Colonic mucosa (tissue), 4 donors: ENCODE measurements at regions not wholly inside any gene's neighbourhood (a gene's known extent, or its start where the extent isn't known, plus 50 kb on each side); places are given as distances from the start of the nearest gene placed in this dataset.

Experiments used
- DNase-seq: peaks from one replicate; pipeline ENCODE4 v3.0.0-alpha.2; 2020
- H3K27ac ChIP-seq: fragments of 200-600 bp; one replicate; pipeline ENCODE4 v1.8.0; 2021
- H3K27me3 ChIP-seq: fragments of 200-600 bp; one replicate; pipeline ENCODE4 v1.8.0; 2021
- H3K36me3 ChIP-seq: fragments of 200-600 bp; one replicate; pipeline ENCODE4 v1.8.0; 2021
- H3K4me1 ChIP-seq: fragments of 200-600 bp; one replicate; pipeline ENCODE4 v1.8.0; 2021; ENCODE audit warnings: mild to moderate bottlenecking
- H3K4me3 ChIP-seq: fragments of 200-600 bp; one replicate; pipeline ENCODE4 v1.8.0; 2021
- H3K9ac ChIP-seq, 2 donors: one replicate each; pipeline ENCODE4 v1.7.0; 2013; ENCODE audit warnings: control low read depth in 2 of 2, low read depth in 2 of 2, low read length in 2 of 2
- H3K9me3 ChIP-seq: fragments of 200-600 bp; one replicate; pipeline ENCODE4 v1.8.0; 2021
- intact Hi-C: fragments of 100-400 bp; cut with DNase I; formaldehyde crosslinking; loops from one replicate; pipeline ENCODE4 v1.14.1; 2022
- TF ChIP-seq, protein P1 (sequence below): fragments of 200-600 bp; IDR thresholded peaks from one replicate; pipeline ENCODE4 v1.8.0; 2022; ENCODE audit warnings: antibody characterized with exemption, mild to moderate bottlenecking
- donor health status: healthy.
- donor health status: DM: no; HTN: no; CAD: no.
- donor health status: DM: no; HTN: no; CAD: no.

DNA sequence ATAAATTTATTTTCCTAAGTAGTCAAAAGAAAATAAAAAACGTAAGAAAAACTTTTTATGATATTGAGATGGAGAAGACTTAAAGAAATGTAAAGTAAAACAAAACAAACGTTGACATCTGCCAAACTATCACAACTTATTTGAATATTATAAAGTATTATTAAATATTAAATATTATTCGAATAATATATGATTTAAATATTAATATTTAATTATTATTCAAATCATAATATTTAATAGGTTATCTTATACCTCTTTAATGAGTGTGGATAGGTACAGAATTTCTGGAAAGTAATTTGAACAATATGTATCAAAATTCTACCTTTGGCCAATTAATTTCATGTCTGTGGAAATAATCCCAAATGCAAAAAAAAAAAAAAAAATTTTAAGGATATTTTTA lies 278.7 kb downstream of the RAD51AP2 start:
- H3K4me1 ChIP-seq, result no peaks in the 10 kb centered on the region
- no peaks in the 10 kb centered on the region for H3K27me3 ChIP-seq
- H3K9me3 ChIP-seq, result no peaks in the 10 kb centered on the region
- H3K36me3 ChIP-seq, result no peaks in the 10 kb centered on the region
- DNase-seq, result no peak
- H3K27ac ChIP-seq, result no peak overlapping the region
- TF ChIP-seq, protein P1, sequence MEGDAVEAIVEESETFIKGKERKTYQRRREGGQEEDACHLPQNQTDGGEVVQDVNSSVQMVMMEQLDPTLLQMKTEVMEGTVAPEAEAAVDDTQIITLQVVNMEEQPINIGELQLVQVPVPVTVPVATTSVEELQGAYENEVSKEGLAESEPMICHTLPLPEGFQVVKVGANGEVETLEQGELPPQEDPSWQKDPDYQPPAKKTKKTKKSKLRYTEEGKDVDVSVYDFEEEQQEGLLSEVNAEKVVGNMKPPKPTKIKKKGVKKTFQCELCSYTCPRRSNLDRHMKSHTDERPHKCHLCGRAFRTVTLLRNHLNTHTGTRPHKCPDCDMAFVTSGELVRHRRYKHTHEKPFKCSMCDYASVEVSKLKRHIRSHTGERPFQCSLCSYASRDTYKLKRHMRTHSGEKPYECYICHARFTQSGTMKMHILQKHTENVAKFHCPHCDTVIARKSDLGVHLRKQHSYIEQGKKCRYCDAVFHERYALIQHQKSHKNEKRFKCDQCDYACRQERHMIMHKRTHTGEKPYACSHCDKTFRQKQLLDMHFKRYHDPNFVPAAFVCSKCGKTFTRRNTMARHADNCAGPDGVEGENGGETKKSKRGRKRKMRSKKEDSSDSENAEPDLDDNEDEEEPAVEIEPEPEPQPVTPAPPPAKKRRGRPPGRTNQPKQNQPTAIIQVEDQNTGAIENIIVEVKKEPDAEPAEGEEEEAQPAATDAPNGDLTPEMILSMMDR, result no peak
- H3K9ac ChIP-seq, result no peak overlapping the region
- H3K4me3 ChIP-seq, result no peak overlapping the region
- intact Hi-C loops, result no loop called here

- Histone ChIP-seq H3K9ac (no peak overlapping the region), H3K4me1 (no peaks in the 10 kb centered on the region), H3K9me3 (no peaks in the 10 kb centered on the region), H3K36me3 (no peaks in the 10 kb centered on the region), H3K4me3 (no peak overlapping the region), H3K27ac (no peak overlapping the region), H3K27me3 (no peaks in the 10 kb centered on the region)
- intact Hi-C loops, result no loop called here
- TF ChIP-seq, protein P1, result no peak
- DNase-seq, result no peak
These were observed 283.1 kb downstream of the RAD51AP2 start for GRCh38 chr2:17235167-17235566.

- TF ChIP-seq, protein P1, result no peak
- Histone ChIP-seq H3K36me3 (no peaks in the 10 kb centered on the region), H3K9me3 (no peaks in the 10 kb centered on the region), H3K4me3 (no peak overlapping the region), H3K4me1 (no peaks in the 10 kb centered on the region), H3K9ac (no peak overlapping the region), H3K27ac (no peak overlapping the region), H3K27me3 (no peaks in the 10 kb centered on the region)
- no peak for DNase-seq
- intact Hi-C loops, result no loop called here
These were observed 285.3 kb downstream of the RAD51AP2 start for GRCh38 chr2:17232776-17233556.

- TF ChIP-seq, protein P1, result no peak
- Histone ChIP-seq H3K4me3 (no peak overlapping the region), H3K9ac (no peak overlapping the region), H3K4me1 (no peaks in the 10 kb centered on the region), H3K27me3 (no peaks in the 10 kb centered on the region), H3K27ac (no peak overlapping the region), H3K9me3 (no peaks in the 10 kb centered on the region), H3K36me3 (no peaks in the 10 kb centered on the region)
- intact Hi-C loops, result no loop called here
- no peak for DNase-seq
These were observed 286.8 kb downstream of the RAD51AP2 start for GRCh38 chr2:17231394-17231965.

DNA sequence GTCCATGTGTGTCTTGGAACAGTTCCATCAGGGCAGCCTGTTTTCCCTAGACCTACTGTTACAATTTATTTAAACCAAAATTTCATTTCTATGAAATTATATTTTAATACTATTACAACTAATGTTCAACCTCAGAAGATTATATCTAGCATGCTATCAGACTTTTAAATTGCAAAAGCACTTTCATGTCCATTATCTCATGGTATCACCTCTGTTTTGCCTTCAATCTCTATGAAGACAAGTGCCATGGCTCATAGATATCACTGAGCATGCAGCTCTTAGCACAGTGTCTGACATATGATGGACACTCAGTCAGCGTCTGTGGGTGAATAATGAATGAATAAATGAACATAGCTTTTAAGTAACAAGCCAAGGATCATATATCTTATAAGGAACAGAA lies 288.8 kb downstream of the RAD51AP2 start:
- intact Hi-C loops, result no loop called here
- Histone ChIP-seq H3K27me3 (no peaks in the 10 kb centered on the region), H3K4me1 (no peaks in the 10 kb centered on the region)

More for the DNA sequence above, 288.8 kb downstream of the RAD51AP2 start:
- H3K36me3 ChIP-seq, result no peaks in the 10 kb centered on the region
- no peak overlapping the region for H3K9ac ChIP-seq
- TF ChIP-seq, protein P1, result no peak
- H3K4me3 ChIP-seq, result no peak overlapping the region
- H3K9me3 ChIP-seq, result no peaks in the 10 kb centered on the region
- H3K27ac ChIP-seq, result no peak overlapping the region
- no peak for DNase-seq
